OCI-LY3 (cell line): ENCODE measurements at regions not wholly inside any gene's neighbourhood (a gene's known extent, or its start where the extent isn't known, plus 50 kb on each side); places are given as distances from the start of the nearest gene placed in this dataset.

Experiments
- H2AFZ ChIP-seq: fragments of 200-600, 300-600 bp; shearing (Covaris generic); 2 replicates; pipeline ENCODE4 v1.6.0; 2014; ENCODE audit warnings: antibody characterized with exemption, low read depth, low read length
- H3K27ac ChIP-seq: fragments of 200-600, 300-600 bp; sonication (generic); 2 replicates; pipeline ENCODE4 v1.5.1; 2014; ENCODE audit warnings: mild to moderate bottlenecking, low read length, moderate library complexity, mixed read lengths
- H3K27me3 ChIP-seq: fragments of 200-600, 300-600 bp; sonication (generic); 2 replicates; pipeline ENCODE4 v1.6.1; 2014; ENCODE audit warnings: low read depth, low read length, mixed read lengths
- H3K36me3 ChIP-seq: fragments of 200-600, 300-600 bp; sonication (generic); replicated peaks from 2 replicates; pipeline ENCODE3; 2014; ENCODE audit warnings: low read depth, low read length, mixed read lengths
- H3K4me1 ChIP-seq: fragments of 300-600, 200-600 bp; sonication (generic); 2 replicates; pipeline ENCODE4 v1.6.1; 2014; ENCODE audit warnings: low read length, mixed read lengths
- H3K4me2 ChIP-seq: fragments of 200-600, 300-600 bp; sonication (generic); 2 replicates; pipeline ENCODE4 v1.6.1; 2014; ENCODE audit warnings: low read length, mixed read lengths
- H3K4me3 ChIP-seq: fragments of 300-600, 200-600 bp; sonication (generic); 2 replicates; pipeline ENCODE4 v1.5.1; 2014; ENCODE audit warnings: antibody characterized with exemption, mild to moderate bottlenecking, low read length, moderate library complexity
- H3K79me2 ChIP-seq: fragments of 300-600, 200-600 bp; shearing (Covaris generic); 2 replicates; pipeline ENCODE4 v1.6.1; 2014; ENCODE audit warnings: mild to moderate bottlenecking, low read length, mixed read lengths
- H3K9ac ChIP-seq: fragments of 300-600, 200-600 bp; shearing (Covaris generic); 2 replicates; pipeline ENCODE4 v1.6.0; 2014; ENCODE audit warnings: mild to moderate bottlenecking, low read length, moderate library complexity
- H3K9me3 ChIP-seq: fragments of 200-600, 300-600 bp; shearing (Covaris generic); 2 replicates; pipeline ENCODE4 v1.6.1; 2014; ENCODE audit warnings: low read length, mixed read lengths; ENCODE audit not compliant: insufficient read depth
- H4K20me1 ChIP-seq: fragments of 200-600, 300-600 bp; sonication (generic); 2 replicates; pipeline ENCODE4 v1.6.1; 2016; ENCODE audit warnings: low read length, mixed read lengths; ENCODE audit not compliant: insufficient read depth
- CTCF ChIP-seq: fragments of 200-600, 300-600 bp; sonication (generic); IDR thresholded peaks from 2 replicates; pipeline ENCODE4 v1.5.1; 2014; ENCODE audit warnings: antibody characterized with exemption, low read length, low read depth
- EZH2phosphoT487 ChIP-seq: fragments of 200-600 bp; shearing (Covaris generic); IDR thresholded peaks from 2 replicates; pipeline ENCODE4 v1.6.1; 2018; ENCODE audit warnings: antibody characterized with exemption, mixed run types, low read depth

- no peaks in the 10 kb centered on the region for H3K27me3 ChIP-seq
- no peak overlapping the region for H3K4me2 ChIP-seq
- H2AFZ ChIP-seq: no peak overlapping the region
- no peaks in the 10 kb centered on the region for H4K20me1 ChIP-seq
- peaks cover 23% of the 10 kb centered on the region for H3K36me3 ChIP-seq
- peak overlapping the region; percentile 31; the same call in 1 of the 2 replicates for H3K9ac ChIP-seq
- TF ChIP-seq CTCF: no peak
- TF ChIP-seq EZH2phosphoT487: no peak
- H3K27ac ChIP-seq: peak overlapping the region; percentile 99
- H3K79me2 ChIP-seq: no peaks in the 10 kb centered on the region
- H3K4me3 ChIP-seq: peak overlapping the region; percentile 14; the same call in 1 of the 2 replicates
- H3K4me1 ChIP-seq: peaks cover 94% of the 10 kb centered on the region
- peaks cover 7% of the 10 kb centered on the region; the same call in 1 of the 2 replicates for H3K9me3 ChIP-seq
These were observed 241.7 kb downstream of the BUB3 start for GRCh38 chr10:123395906-123396305.

- Histone ChIP-seq H3K4me3 (no peak overlapping the region), H3K9ac (peak overlapping the region; percentile 92), H3K9me3 (peaks cover 7% of the 10 kb centered on the region; the same call in 1 of the 2 replicates), H3K27ac (peak overlapping the region; percentile 99), H3K36me3 (peaks cover 23% of the 10 kb centered on the region), H2AFZ (no peak overlapping the region), H3K4me1 (peaks cover 93% of the 10 kb centered on the region), H3K4me2 (0 out of 2 replicates have a peak overlapping the region, but pooled peaks have one; percentile 15), H3K27me3 (no peaks in the 10 kb centered on the region), H3K79me2 (no peaks in the 10 kb centered on the region), H4K20me1 (no peaks in the 10 kb centered on the region)
- no peak for TF ChIP-seq EZH2phosphoT487
- no peak for TF ChIP-seq CTCF
These were observed 244.0 kb downstream of the BUB3 start for GRCh38 chr10:123398180-123398591.

- Histone ChIP-seq H3K36me3 (peaks cover 25% of the 10 kb centered on the region), H2AFZ (no peak overlapping the region), H3K4me1 (peaks cover 93% of the 10 kb centered on the region), H3K27ac (peak overlapping the region; percentile 99), H3K4me2 (peak overlapping the region; percentile 51), H3K79me2 (no peaks in the 10 kb centered on the region), H4K20me1 (no peaks in the 10 kb centered on the region), H3K27me3 (no peaks in the 10 kb centered on the region), H3K4me3 (no peak overlapping the region), H3K9ac (peak overlapping the region; percentile 90), H3K9me3 (peaks cover 10% of the 10 kb centered on the region; the same call in 1 of the 2 replicates)
- no peak for TF ChIP-seq CTCF
- TF ChIP-seq EZH2phosphoT487: no peak
These were observed 244.6 kb downstream of the BUB3 start for GRCh38 chr10:123398756-123399155.

- TF ChIP-seq EZH2phosphoT487: no peak
- TF ChIP-seq CTCF: no peak
These were observed 245.2 kb downstream of the BUB3 start for GRCh38 chr10:123399276-123399839.

More at GRCh38 chr10:123399276-123399839, 245.2 kb downstream of the BUB3 start:
- Histone ChIP-seq H3K4me2 (peak overlapping the region; percentile 51), H2AFZ (no peak overlapping the region), H3K9ac (peak overlapping the region; percentile 90), H3K36me3 (peaks cover 25% of the 10 kb centered on the region), H3K27ac (peak overlapping the region; percentile 99), H3K27me3 (no peaks in the 10 kb centered on the region), H3K9me3 (peaks cover 14% of the 10 kb centered on the region; the same call in 1 of the 2 replicates), H4K20me1 (no peaks in the 10 kb centered on the region), H3K79me2 (no peaks in the 10 kb centered on the region), H3K4me3 (no peak overlapping the region), H3K4me1 (peaks cover 90% of the 10 kb centered on the region)
